ENCODE measurements at regions not wholly inside any gene's neighbourhood (a gene's known extent, or its start where the extent isn't known, plus 50 kb on each side); places are given as distances from the start of the nearest gene placed in this dataset.

DNA sequence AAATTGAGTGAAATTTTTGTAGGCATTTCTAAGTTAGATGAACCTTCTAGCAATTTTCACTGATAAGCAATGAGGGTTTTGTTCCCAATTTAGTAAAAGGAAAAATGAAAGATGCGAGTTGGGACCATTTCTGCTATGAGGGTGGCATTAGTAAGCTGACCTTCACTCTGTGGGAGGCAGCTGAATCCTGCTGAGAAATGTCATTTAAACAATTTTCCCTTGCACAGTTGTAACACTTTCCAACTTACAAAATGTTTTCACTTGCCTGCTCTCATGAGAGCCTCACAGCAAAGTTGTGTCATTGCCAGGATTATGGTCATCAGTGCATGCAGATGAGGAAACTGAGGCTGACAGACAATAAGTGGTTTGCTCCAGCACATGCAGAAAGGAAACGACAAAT, 527.7 kb downstream of the TNS1 start:
- no peak for TF ChIP-seq POLR2A (IDR thresholded peaks at IDR 0.05)
- TF ChIP-seq, protein P1, sequence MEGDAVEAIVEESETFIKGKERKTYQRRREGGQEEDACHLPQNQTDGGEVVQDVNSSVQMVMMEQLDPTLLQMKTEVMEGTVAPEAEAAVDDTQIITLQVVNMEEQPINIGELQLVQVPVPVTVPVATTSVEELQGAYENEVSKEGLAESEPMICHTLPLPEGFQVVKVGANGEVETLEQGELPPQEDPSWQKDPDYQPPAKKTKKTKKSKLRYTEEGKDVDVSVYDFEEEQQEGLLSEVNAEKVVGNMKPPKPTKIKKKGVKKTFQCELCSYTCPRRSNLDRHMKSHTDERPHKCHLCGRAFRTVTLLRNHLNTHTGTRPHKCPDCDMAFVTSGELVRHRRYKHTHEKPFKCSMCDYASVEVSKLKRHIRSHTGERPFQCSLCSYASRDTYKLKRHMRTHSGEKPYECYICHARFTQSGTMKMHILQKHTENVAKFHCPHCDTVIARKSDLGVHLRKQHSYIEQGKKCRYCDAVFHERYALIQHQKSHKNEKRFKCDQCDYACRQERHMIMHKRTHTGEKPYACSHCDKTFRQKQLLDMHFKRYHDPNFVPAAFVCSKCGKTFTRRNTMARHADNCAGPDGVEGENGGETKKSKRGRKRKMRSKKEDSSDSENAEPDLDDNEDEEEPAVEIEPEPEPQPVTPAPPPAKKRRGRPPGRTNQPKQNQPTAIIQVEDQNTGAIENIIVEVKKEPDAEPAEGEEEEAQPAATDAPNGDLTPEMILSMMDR (IDR thresholded peaks at IDR 0.05) = no peak

All from body of pancreas (tissue), 4 donors.